HEK293 (cell line): ENCODE measurements at regions not wholly inside any gene's neighbourhood (a gene's known extent, or its start where the extent isn't known, plus 50 kb on each side); places are given as distances from the start of the nearest gene placed in this dataset.
"Not testable (repeated sequence)": the region's sequence is repeated elsewhere in the genome, so short reads cannot be mapped to it uniquely, and the experiment has no call there.

Experiments
- CTCF ChIA-PET: fragments of 350-600 bp; formaldehyde crosslinking; extraction: SDS; loops from one replicate; lab custom pipeline; 2021; ENCODE audit warnings: antibody characterized with exemption; lab: Yijun Ruan, JAX
- POLR2A ChIA-PET: fragments of 300-600 bp; formaldehyde crosslinking; extraction: SDS; loops from one replicate; lab custom pipeline; 2020; ENCODE audit warnings: antibody characterized with exemption, inconsistent platforms; lab: Yijun Ruan, JAX
- H3K27ac ChIP-seq: fragments of 200-500 bp; sonication (Bioruptor generic); 2 replicates; pipeline ENCODE4 v1.5.1; 2014; ENCODE audit warnings: low read depth, low read length, control low read depth, inconsistent platforms; ENCODE audit errors: extremely low read depth
- H3K36me3 ChIP-seq, 2 experiments: fragments of 200-500 bp in 1 of 2; sonication (Bioruptor generic) in 1 of 2; 1 replicate in 1 of 2; 2 replicates in 1 of 2; pipeline ENCODE4 v1.5.1; 2014 to 2017; ENCODE audit warnings: inconsistent platforms in 2 of 2, low read length in 2 of 2; ENCODE audit not compliant: control insufficient read depth in 2 of 2, insufficient read depth in 1 of 2
- H3K4me1 ChIP-seq: fragments of 200-500 bp; sonication (Bioruptor generic); 2 replicates; pipeline ENCODE4 v1.5.1; 2014; ENCODE audit warnings: mild to moderate bottlenecking, low read length, inconsistent platforms; ENCODE audit not compliant: control insufficient read depth, insufficient read depth
- H3K4me3 ChIP-seq: 2 replicates; pipeline ENCODE4 v1.5.1; 2011; ENCODE audit warnings: low read depth, mild to moderate bottlenecking, control low read depth, low read length, moderate library complexity
- H3K9me3 ChIP-seq: fragments of 200-500 bp; sonication (Bioruptor generic); 2 replicates; pipeline ENCODE4 v1.5.1; 2014; ENCODE audit warnings: low read depth, low read length, inconsistent platforms; ENCODE audit not compliant: control insufficient read depth, insufficient read depth
- BCL11B ChIP-seq: fragments of 450-650 bp; formaldehyde crosslinking; IDR thresholded peaks from 2 replicates; pipeline ENCODE4 v1.5.1; 2016; ENCODE audit warnings: low read depth, missing biosample characterization, missing genetic modification characterization
- EGR2 ChIP-seq: fragments of 450-650 bp; formaldehyde crosslinking; IDR thresholded peaks from 2 replicates; pipeline ENCODE4 v1.5.1; 2016; ENCODE audit warnings: low read depth, missing biosample characterization, missing genetic modification characterization
- GLIS2 ChIP-seq: fragments of 450-650 bp; formaldehyde crosslinking; IDR thresholded peaks from 2 replicates; pipeline ENCODE4 v1.5.1; 2016; ENCODE audit warnings: missing biosample characterization, missing genetic modification characterization
- KLF10 ChIP-seq: fragments of 450-650 bp; IDR thresholded peaks from 2 replicates; pipeline ENCODE4 v1.5.1; 2018; ENCODE audit warnings: missing biosample characterization, mild to moderate bottlenecking, missing genetic modification characterization
- PRDM1 ChIP-seq: fragments of 450-650 bp; formaldehyde crosslinking; IDR thresholded peaks from 2 replicates; pipeline ENCODE4; 2016; ENCODE audit warnings: missing biosample characterization, missing genetic modification characterization
- RBAK ChIP-seq: fragments of 450-650 bp; formaldehyde crosslinking; IDR thresholded peaks from 2 replicates; pipeline ENCODE4 v1.5.1; 2016; ENCODE audit warnings: missing biosample characterization, missing genetic modification characterization
- ZNF121 ChIP-seq: fragments of 450-650 bp; formaldehyde crosslinking; IDR thresholded peaks from 2 replicates; pipeline ENCODE4 v1.5.1; 2016; ENCODE audit warnings: missing biosample characterization, missing genetic modification characterization
- ZNF146 ChIP-seq: fragments of 450-650 bp; formaldehyde crosslinking; IDR thresholded peaks from 2 replicates; pipeline ENCODE4 v1.5.1; 2016; ENCODE audit warnings: missing biosample characterization, missing genetic modification characterization
- ZNF202 ChIP-seq: fragments of 450-650 bp; formaldehyde crosslinking; IDR thresholded peaks from 2 replicates; pipeline ENCODE4 v1.5.1; 2016; ENCODE audit warnings: missing biosample characterization, missing genetic modification characterization, borderline replicate concordance
- ZNF214 ChIP-seq: fragments of 450-650 bp; formaldehyde crosslinking; IDR thresholded peaks from 2 replicates; pipeline ENCODE4 v1.5.1; 2017; ENCODE audit warnings: missing biosample characterization, mild to moderate bottlenecking, missing genetic modification characterization, borderline replicate concordance
- ZNF24 ChIP-seq: fragments of 450-650 bp; formaldehyde crosslinking; IDR thresholded peaks from 2 replicates; pipeline ENCODE4 v1.5.1; 2016; ENCODE audit warnings: missing biosample characterization, missing genetic modification characterization
- ZNF302 ChIP-seq: fragments of 450-650 bp; formaldehyde crosslinking; IDR thresholded peaks from 2 replicates; pipeline ENCODE4 v1.5.1; 2016; ENCODE audit warnings: missing biosample characterization, missing genetic modification characterization, low read depth
- ZNF350 ChIP-seq: fragments of 450-650 bp; formaldehyde crosslinking; IDR thresholded peaks from 2 replicates; pipeline ENCODE4 v1.5.0; 2017; ENCODE audit warnings: missing biosample characterization, mild to moderate bottlenecking, missing genetic modification characterization
- ZNF530 ChIP-seq: fragments of 450-650 bp; formaldehyde crosslinking; IDR thresholded peaks from 2 replicates; pipeline ENCODE4 v1.5.1; 2016; ENCODE audit warnings: low read depth, missing biosample characterization, missing genetic modification characterization
- ZNF639 ChIP-seq: fragments of 450-650 bp; formaldehyde crosslinking; IDR thresholded peaks from 2 replicates; pipeline ENCODE4 v1.5.1; 2016; ENCODE audit warnings: missing biosample characterization, missing genetic modification characterization
- ZNF664 ChIP-seq: fragments of 450-650 bp; formaldehyde crosslinking; IDR thresholded peaks from 2 replicates; pipeline ENCODE4 v1.5.1; 2016; ENCODE audit warnings: missing biosample characterization, missing genetic modification characterization
- ZNF747 ChIP-seq: fragments of 450-650 bp; formaldehyde crosslinking; IDR thresholded peaks from 2 replicates; pipeline ENCODE4 v1.5.1; 2016; ENCODE audit warnings: missing biosample characterization, missing genetic modification characterization
- ZNF791 ChIP-seq: fragments of 450-650 bp; formaldehyde crosslinking; IDR thresholded peaks from 2 replicates; pipeline ENCODE4 v1.5.1; 2016; ENCODE audit warnings: missing biosample characterization, missing genetic modification characterization
- ZNF837 ChIP-seq: fragments of 450-650 bp; formaldehyde crosslinking; IDR thresholded peaks from 2 replicates; pipeline ENCODE4 v1.5.1; 2016; ENCODE audit warnings: missing biosample characterization, missing genetic modification characterization
- TF ChIP-seq, protein P1 (sequence below): fragments of 450-650 bp; formaldehyde crosslinking; optimal IDR thresholded peaks from 2 replicates; pipeline ENCODE3; 2016; ENCODE audit warnings: missing biosample characterization, mild to moderate bottlenecking, missing genetic modification characterization
- TF ChIP-seq, protein P2 (sequence below): fragments of 450-650 bp; formaldehyde crosslinking; IDR thresholded peaks from 2 replicates; pipeline ENCODE4 v1.5.1; 2016; ENCODE audit warnings: missing biosample characterization, missing genetic modification characterization, borderline replicate concordance

DNA sequence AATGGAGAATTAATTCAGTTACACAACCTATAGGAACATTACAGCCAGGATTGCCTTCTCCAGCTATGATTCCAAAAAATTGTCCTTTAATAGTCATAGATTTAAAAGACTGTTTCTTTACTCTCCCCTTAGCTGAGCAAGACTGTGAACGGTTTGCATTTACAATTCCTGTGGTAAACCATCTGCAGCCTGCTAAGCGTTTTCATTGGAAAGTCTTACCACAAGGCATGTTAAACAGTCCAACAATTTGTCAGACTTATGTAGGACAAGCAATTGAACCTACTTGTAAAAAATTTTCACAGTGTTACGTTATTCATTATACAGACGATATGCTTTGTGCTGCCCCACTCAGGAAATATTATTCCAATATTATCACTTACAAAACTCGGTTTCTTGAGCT, 140.6 kb upstream of the ZNF91 start:
- H3K9me3 ChIP-seq, POLR2A ChIA-PET, H3K4me3 ChIP-seq, H3K27ac ChIP-seq, H3K4me1 ChIP-seq, H3K36me3 ChIP-seq, CTCF ChIA-PET: not testable (repeated sequence)

- H3K36me3 ChIP-seq, H3K9me3 ChIP-seq, H3K4me3 ChIP-seq, H3K27ac ChIP-seq, POLR2A ChIA-PET, H3K4me1 ChIP-seq: not testable (repeated sequence)
- CTCF ChIA-PET = interaction anchor here (0.7 kb wide), 1 partner anchor 411 kb away, joined by 4 read pairs; no protein-coding TSS in a partner anchor
Measured at GRCh38 chr19:23533441-23533840, 138.2 kb upstream of the ZNF91 start.

DNA sequence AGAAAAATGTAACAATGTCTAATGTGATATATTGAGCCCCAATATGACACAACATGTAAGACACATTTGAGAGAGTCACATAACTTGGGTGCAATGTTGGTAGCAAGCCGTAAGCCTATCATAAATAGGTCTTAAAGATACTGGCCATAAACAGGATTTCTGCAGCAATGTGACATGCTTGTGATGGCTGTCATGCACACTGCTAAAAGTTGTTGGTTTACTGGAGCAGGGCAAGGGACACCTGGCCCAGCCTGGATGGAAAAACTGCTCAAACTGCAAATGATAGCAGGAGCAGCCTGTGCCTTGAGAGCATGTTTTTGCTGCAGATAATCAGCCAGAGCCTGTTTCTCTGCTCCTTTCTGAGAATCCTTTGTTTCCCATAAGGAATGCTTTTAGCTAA, 136.7 kb upstream of the ZNF91 start:
- no peaks in the 10 kb centered on the region for H3K4me1 ChIP-seq
- H3K27ac ChIP-seq = no peak overlapping the region
- no peak overlapping the region for H3K4me3 ChIP-seq
- CTCF ChIA-PET = no interaction called here
- POLR2A ChIA-PET = no interaction called here
- TF ChIP-seq PRDM1 (tag by site-specific recombination) = no peak
- no peak for TF ChIP-seq ZNF747 (tag by site-specific recombination)
- TF ChIP-seq ZNF530 = no peak
- TF ChIP-seq KLF10 = no peak
- no peak for TF ChIP-seq ZNF350 (tag by site-specific recombination)
- TF ChIP-seq, protein P1, sequence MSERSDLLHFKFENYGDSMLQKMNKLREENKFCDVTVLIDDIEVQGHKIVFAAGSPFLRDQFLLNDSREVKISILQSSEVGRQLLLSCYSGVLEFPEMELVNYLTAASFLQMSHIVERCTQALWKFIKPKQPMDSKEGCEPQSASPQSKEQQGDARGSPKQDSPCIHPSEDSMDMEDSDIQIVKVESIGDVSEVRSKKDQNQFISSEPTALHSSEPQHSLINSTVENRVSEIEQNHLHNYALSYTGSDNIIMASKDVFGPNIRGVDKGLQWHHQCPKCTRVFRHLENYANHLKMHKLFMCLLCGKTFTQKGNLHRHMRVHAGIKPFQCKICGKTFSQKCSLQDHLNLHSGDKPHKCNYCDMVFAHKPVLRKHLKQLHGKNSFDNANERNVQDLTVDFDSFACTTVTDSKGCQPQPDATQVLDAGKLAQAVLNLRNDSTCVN (tag by site-specific recombination) = no peak
- no peak for TF ChIP-seq ZNF837 (tag by site-specific recombination)
- no peak for TF ChIP-seq ZNF146 (tag by site-specific recombination)
- TF ChIP-seq BCL11B (tag by site-specific recombination) = no peak
- no peak for TF ChIP-seq ZNF639 (tag by site-specific recombination)
- TF ChIP-seq EGR2 (tag by site-specific recombination) = no peak
- no peaks in the 10 kb centered on the region for H3K36me3 ChIP-seq
- no peaks in the 10 kb centered on the region for H3K9me3 ChIP-seq

- TF ChIP-seq ZNF747 (tag by site-specific recombination) (no peak), ZNF24 (tag by site-specific recombination) (no peak), ZNF202 (tag by site-specific recombination) (no peak), ZNF121 (tag by site-specific recombination) (no peak), ZNF664 (tag by site-specific recombination) (no peak), ZNF530 (no peak), ZNF214 (tag by site-specific recombination) (no peak), RBAK (tag by site-specific recombination) (no peak), ZNF791 (tag by site-specific recombination) (no peak), GLIS2 (tag by site-specific recombination) (no peak), ZNF302 (no peak)
- TF ChIP-seq, protein P2, sequence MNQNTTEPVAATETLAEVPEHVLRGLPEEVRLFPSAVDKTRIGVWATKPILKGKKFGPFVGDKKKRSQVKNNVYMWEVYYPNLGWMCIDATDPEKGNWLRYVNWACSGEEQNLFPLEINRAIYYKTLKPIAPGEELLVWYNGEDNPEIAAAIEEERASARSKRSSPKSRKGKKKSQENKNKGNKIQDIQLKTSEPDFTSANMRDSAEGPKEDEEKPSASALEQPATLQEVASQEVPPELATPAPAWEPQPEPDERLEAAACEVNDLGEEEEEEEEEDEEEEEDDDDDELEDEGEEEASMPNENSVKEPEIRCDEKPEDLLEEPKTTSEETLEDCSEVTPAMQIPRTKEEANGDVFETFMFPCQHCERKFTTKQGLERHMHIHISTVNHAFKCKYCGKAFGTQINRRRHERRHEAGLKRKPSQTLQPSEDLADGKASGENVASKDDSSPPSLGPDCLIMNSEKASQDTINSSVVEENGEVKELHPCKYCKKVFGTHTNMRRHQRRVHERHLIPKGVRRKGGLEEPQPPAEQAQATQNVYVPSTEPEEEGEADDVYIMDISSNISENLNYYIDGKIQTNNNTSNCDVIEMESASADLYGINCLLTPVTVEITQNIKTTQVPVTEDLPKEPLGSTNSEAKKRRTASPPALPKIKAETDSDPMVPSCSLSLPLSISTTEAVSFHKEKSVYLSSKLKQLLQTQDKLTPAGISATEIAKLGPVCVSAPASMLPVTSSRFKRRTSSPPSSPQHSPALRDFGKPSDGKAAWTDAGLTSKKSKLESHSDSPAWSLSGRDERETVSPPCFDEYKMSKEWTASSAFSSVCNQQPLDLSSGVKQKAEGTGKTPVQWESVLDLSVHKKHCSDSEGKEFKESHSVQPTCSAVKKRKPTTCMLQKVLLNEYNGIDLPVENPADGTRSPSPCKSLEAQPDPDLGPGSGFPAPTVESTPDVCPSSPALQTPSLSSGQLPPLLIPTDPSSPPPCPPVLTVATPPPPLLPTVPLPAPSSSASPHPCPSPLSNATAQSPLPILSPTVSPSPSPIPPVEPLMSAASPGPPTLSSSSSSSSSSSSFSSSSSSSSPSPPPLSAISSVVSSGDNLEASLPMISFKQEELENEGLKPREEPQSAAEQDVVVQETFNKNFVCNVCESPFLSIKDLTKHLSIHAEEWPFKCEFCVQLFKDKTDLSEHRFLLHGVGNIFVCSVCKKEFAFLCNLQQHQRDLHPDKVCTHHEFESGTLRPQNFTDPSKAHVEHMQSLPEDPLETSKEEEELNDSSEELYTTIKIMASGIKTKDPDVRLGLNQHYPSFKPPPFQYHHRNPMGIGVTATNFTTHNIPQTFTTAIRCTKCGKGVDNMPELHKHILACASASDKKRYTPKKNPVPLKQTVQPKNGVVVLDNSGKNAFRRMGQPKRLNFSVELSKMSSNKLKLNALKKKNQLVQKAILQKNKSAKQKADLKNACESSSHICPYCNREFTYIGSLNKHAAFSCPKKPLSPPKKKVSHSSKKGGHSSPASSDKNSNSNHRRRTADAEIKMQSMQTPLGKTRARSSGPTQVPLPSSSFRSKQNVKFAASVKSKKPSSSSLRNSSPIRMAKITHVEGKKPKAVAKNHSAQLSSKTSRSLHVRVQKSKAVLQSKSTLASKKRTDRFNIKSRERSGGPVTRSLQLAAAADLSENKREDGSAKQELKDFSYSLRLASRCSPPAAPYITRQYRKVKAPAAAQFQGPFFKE (tag by site-specific recombination) = no peak
- Histone ChIP-seq H3K4me3 (no peak overlapping the region), H3K9me3 (no peaks in the 10 kb centered on the region), H3K36me3 (no peaks in the 10 kb centered on the region), H3K27ac (no peak overlapping the region), H3K4me1 (no peaks in the 10 kb centered on the region)
- CTCF ChIA-PET = no interaction called here
- POLR2A ChIA-PET = no interaction called here
Measured at GRCh38 chr19:23531231-23531790, 136.0 kb upstream of the ZNF91 start.
